Stimulated activated naive B cell treated with anti-CD40 and anti-IgM and Interleukin-4, amounts not matched to agents 10 μg/mL and 1 μg/mL and 100 μg/mL, for 72 hours (primary cell): ENCODE measurements at regions not wholly inside any gene's neighbourhood (a gene's known extent, or its start where the extent isn't known, plus 50 kb on each side); places are given as distances from the start of the nearest gene placed in this dataset.
A peak's percentile ranks its signal among the peaks of the same experiment; 100 is the strongest.

ENCODE experiments used
- ATAC-seq, 2 donors: fragments of 150-1000 bp; cut with Tn5 transposase; replicated peaks; 2 replicates each; pipeline ENCODE4 v1.10.0; 2021; ENCODE audit warnings: moderate library complexity in 1 of 2
- DNase-seq: peaks from one replicate; pipeline ENCODE4 v3.0.0; 2021
- H3K27ac Mint-ChIP-seq: one replicate; pipeline ENCODE4 v1.8.0; 2022; ENCODE audit warnings: mild to moderate bottlenecking, mixed read lengths
- H3K27me3 Mint-ChIP-seq, 2 donors: one replicate each; pipeline ENCODE4 v1.8.0; 2022; ENCODE audit warnings: mixed read lengths in 2 of 2
- H3K36me3 Mint-ChIP-seq, 2 donors: one replicate each; pipeline ENCODE4 v1.8.0; 2022; ENCODE audit warnings: mixed read lengths in 2 of 2, mild to moderate bottlenecking in 1 of 2
- H3K4me1 Mint-ChIP-seq, 2 donors: one replicate each; pipeline ENCODE4 v1.8.0; 2022; ENCODE audit warnings: mixed read lengths in 2 of 2, mild to moderate bottlenecking in 1 of 2
- H3K4me3 Mint-ChIP-seq, 2 donors: one replicate each; pipeline ENCODE4 v1.8.0; 2022; ENCODE audit warnings: mild to moderate bottlenecking in 2 of 2, mixed read lengths in 2 of 2, moderate library complexity in 1 of 2
- H3K9me3 Mint-ChIP-seq, 2 donors: one replicate each; pipeline ENCODE4 v1.8.0; 2022; ENCODE audit warnings: mixed read lengths in 2 of 2, mild to moderate bottlenecking in 1 of 2

GRCh38 chr2:75787532-75788132 is 76.9 kb upstream of the GCFC2 start:
- H3K27ac Mint-ChIP-seq: no peak overlapping the region
- H3K4me3 Mint-ChIP-seq: no peak overlapping the region
- DNase-seq: no peak
- no peaks in the 10 kb centered on the region for H3K9me3 Mint-ChIP-seq
- peaks cover 1 to 6% of the 10 kb centered on the region in 2 donors for H3K4me1 Mint-ChIP-seq
- H3K36me3 Mint-ChIP-seq: no peaks in the 10 kb centered on the region
- peak; percentile 33 to 36 for ATAC-seq
- peaks cover 13 to 20% of the 10 kb centered on the region in 2 donors for H3K27me3 Mint-ChIP-seq

- no peak overlapping the region for H3K4me3 Mint-ChIP-seq
- no peaks in the 10 kb centered on the region for H3K4me1 Mint-ChIP-seq
- no peaks in the 10 kb centered on the region for H3K36me3 Mint-ChIP-seq
- peaks cover 15 to 28% of the 10 kb centered on the region in 2 donors for H3K27me3 Mint-ChIP-seq
- DNase-seq (no peak), ATAC-seq (no peak)
- peaks cover 0 to 3% of the 10 kb centered on the region in 2 donors for H3K9me3 Mint-ChIP-seq
- H3K27ac Mint-ChIP-seq: no peak overlapping the region
Measured at GRCh38 chr2:75775311-75775823, 64.7 kb upstream of the GCFC2 start.

- Mint-ChIP-seq H3K27ac (no peak overlapping the region), H3K4me3 (no peak overlapping the region)
- DNase-seq: no peak
Measured at GRCh38 chr2:75772908-75773630, 62.4 kb upstream of the GCFC2 start.

GRCh38 chr2:75765798-75766197 is 55.1 kb upstream of the GCFC2 start:
- no peaks in the 10 kb centered on the region for H3K9me3 Mint-ChIP-seq
- no peaks in the 10 kb centered on the region for H3K36me3 Mint-ChIP-seq
- H3K27me3 Mint-ChIP-seq: peaks cover 18 to 37% of the 10 kb centered on the region in 2 donors
- H3K4me3 Mint-ChIP-seq: no peak overlapping the region
- ATAC-seq: no peak
- H3K4me1 Mint-ChIP-seq: no peaks in the 10 kb centered on the region
- no peak for DNase-seq
- no peak overlapping the region for H3K27ac Mint-ChIP-seq

More at GRCh38 chr2:75772908-75773630, 62.4 kb upstream of the GCFC2 start:
- Mint-ChIP-seq H3K36me3 (no peaks in the 10 kb centered on the region), H3K9me3 (peaks cover 0 to 3% of the 10 kb centered on the region in 2 donors), H3K4me1 (no peaks in the 10 kb centered on the region), H3K27me3 (peaks cover 15 to 35% of the 10 kb centered on the region in 2 donors)
- no peak for ATAC-seq

- no peak for ATAC-seq
- Mint-ChIP-seq H3K4me1 (no peaks in the 10 kb centered on the region), H3K9me3 (no peaks in the 10 kb centered on the region), H3K36me3 (no peaks in the 10 kb centered on the region), H3K4me3 (no peak overlapping the region), H3K27me3 (peaks cover 18 to 37% of the 10 kb centered on the region in 2 donors), H3K27ac (no peak overlapping the region)
- no peak for DNase-seq
Measured at GRCh38 chr2:75764611-75765010, 53.9 kb upstream of the GCFC2 start.
